GM23338 (cell line): ENCODE measurements at regions not wholly inside any gene's neighbourhood (a gene's known extent, or its start where the extent isn't known, plus 50 kb on each side); places are given as distances from the start of the nearest gene placed in this dataset.

Experiments used
- ATAC-seq: fragments of 200-7000 bp; cut with Tn5 transposase; 3 replicates; pipeline ENCODE4 v1.9.1; 2020
- DNase-seq: peaks from one replicate; pipeline ENCODE4 v3.0.0-alpha.2; 2015; ENCODE audit warnings: low spot score
- H2AFZ ChIP-seq: fragments of 200-600 bp; sonication (generic); 2 replicates; pipeline ENCODE4 v1.8.0; 2016; ENCODE audit warnings: antibody characterized with exemption, mild to moderate bottlenecking, moderate library complexity
- H3F3A ChIP-seq: fragments of 200-600 bp; sonication (generic); replicated peaks from 2 replicates; pipeline ENCODE4 v1.8.0; 2017; ENCODE audit warnings: antibody characterized with exemption, mixed run types, low read depth
- H3K27ac ChIP-seq: fragments of 200-600 bp; sonication (generic); 2 replicates; pipeline ENCODE4 v1.6.1; 2016; ENCODE audit warnings: low read depth
- H3K27me3 ChIP-seq: fragments of 200-600 bp; sonication (generic); 2 replicates; pipeline ENCODE4 v1.8.0; 2016; ENCODE audit warnings: mild to moderate bottlenecking, mixed run types, moderate library complexity; ENCODE audit not compliant: insufficient read depth
- H3K36me3 ChIP-seq: fragments of 200-600 bp; sonication (generic); 2 replicates; pipeline ENCODE4 v1.8.0; 2016; ENCODE audit warnings: mild to moderate bottlenecking; ENCODE audit not compliant: insufficient read depth
- H3K4me1 ChIP-seq: fragments of 200-600 bp; sonication (generic); 2 replicates; pipeline ENCODE4 v1.8.0; 2016; ENCODE audit warnings: mild to moderate bottlenecking, moderate library complexity; ENCODE audit not compliant: insufficient read depth
- H3K4me2 ChIP-seq: fragments of 200-600 bp; sonication (generic); 2 replicates; pipeline ENCODE4 v1.7.1; 2017; ENCODE audit warnings: mixed run types
- H3K4me3 ChIP-seq: fragments of 200-600 bp; sonication (generic); 2 replicates; pipeline ENCODE4 v1.6.1; 2016; ENCODE audit warnings: mixed run types
- H3K79me2 ChIP-seq: fragments of 200-600 bp; sonication (generic); replicated peaks from 2 replicates; pipeline ENCODE4 v1.8.0; 2017; ENCODE audit warnings: mild to moderate bottlenecking; ENCODE audit not compliant: insufficient read depth
- H3K9me2 ChIP-seq: fragments of 200-600 bp; sonication (generic); 2 replicates; pipeline ENCODE4 v1.8.0; 2017; ENCODE audit not compliant: insufficient read depth
- H4K20me1 ChIP-seq: fragments of 200-600 bp; sonication (generic); replicated peaks from 2 replicates; pipeline ENCODE4 v1.8.0; 2017; ENCODE audit warnings: mild to moderate bottlenecking; ENCODE audit not compliant: insufficient read depth
- H3K27ac Mint-ChIP-seq: 2 replicates; pipeline ENCODE4 v1.8.0; 2020; ENCODE audit warnings: inconsistent platforms, mild to moderate bottlenecking, moderate library complexity, mixed read lengths
- H3K27me3 Mint-ChIP-seq: 3 replicates; pipeline ENCODE4 v1.8.0; 2022; ENCODE audit warnings: low read depth, mild to moderate bottlenecking, moderate library complexity, mixed read lengths, inconsistent platforms; ENCODE audit not compliant: insufficient read depth, poor library complexity
- H3K36me3 Mint-ChIP-seq: 3 replicates; pipeline ENCODE4 v1.8.0; 2021; ENCODE audit warnings: low read depth, mild to moderate bottlenecking, inconsistent platforms, moderate library complexity, mixed read lengths
- H3K4me1 Mint-ChIP-seq: 3 replicates; pipeline ENCODE4 v1.8.0; 2020; ENCODE audit warnings: mild to moderate bottlenecking, inconsistent platforms, mixed read lengths
- H3K4me3 Mint-ChIP-seq: 3 replicates; pipeline ENCODE4 v1.8.0; 2021; ENCODE audit warnings: moderate library complexity, mild to moderate bottlenecking, inconsistent platforms, mixed read lengths
- H3K9me3 Mint-ChIP-seq: 3 replicates; pipeline ENCODE4 v1.8.0; 2020; ENCODE audit warnings: moderate library complexity, mild to moderate bottlenecking, inconsistent platforms, mixed read lengths
- CREB1 ChIP-seq: fragments of 250-450 bp; sonication (Bioruptor Pico); IDR thresholded peaks from 2 replicates; pipeline ENCODE4 v1.5.0; 2020; ENCODE audit warnings: low read depth, mild to moderate bottlenecking, moderate library complexity
- ETS1 ChIP-seq: IDR thresholded peaks from 2 replicates; pipeline ENCODE4 v1.6.1; 2016; ENCODE audit warnings: antibody characterized with exemption
- EZH2 ChIP-seq: fragments of 200-600 bp; sonication (generic); IDR thresholded peaks from one replicate; pipeline ENCODE4 v1.8.0; 2017; ENCODE audit warnings: antibody characterized with exemption, mild to moderate bottlenecking, low read depth; ENCODE audit not compliant: unreplicated experiment
- EZH2phosphoT487 ChIP-seq: fragments of 200-600 bp; sonication (generic); IDR thresholded peaks from one replicate; pipeline ENCODE4 v1.8.1; 2018; ENCODE audit warnings: antibody characterized with exemption; ENCODE audit not compliant: unreplicated experiment
- JUNB ChIP-seq: IDR thresholded peaks from one replicate; pipeline ENCODE4 v1.6.1; 2016; ENCODE audit warnings: antibody characterized with exemption; ENCODE audit not compliant: unreplicated experiment
- NANOG ChIP-seq: IDR thresholded peaks from 2 replicates; pipeline ENCODE4 v1.6.1; 2016; ENCODE audit warnings: antibody characterized with exemption, borderline replicate concordance
- POLR2AphosphoS5 ChIP-seq: IDR thresholded peaks from 2 replicates; pipeline ENCODE4 v1.6.1; 2016; ENCODE audit warnings: antibody characterized with exemption, low read depth
- STAT1 ChIP-seq: IDR thresholded peaks from one replicate; pipeline ENCODE4 v1.6.1; 2016; ENCODE audit warnings: antibody characterized with exemption; ENCODE audit not compliant: unreplicated experiment
- ZNF114 ChIP-seq: fragments of 250-450 bp; sonication (Bioruptor Pico); IDR thresholded peaks from 2 replicates; pipeline ENCODE4 v1.5.0; 2020; ENCODE audit warnings: mild to moderate bottlenecking, moderate library complexity
- ZNF331 ChIP-seq: fragments of 250-450 bp; sonication (Bioruptor Pico); IDR thresholded peaks from 2 replicates; pipeline ENCODE4 v1.5.0; 2020; ENCODE audit warnings: low read depth, mild to moderate bottlenecking, moderate library complexity
- ZNF462 ChIP-seq: fragments of 250-450 bp; sonication (Bioruptor Pico); IDR thresholded peaks from 2 replicates; pipeline ENCODE4 v1.5.0; 2020; ENCODE audit warnings: mild to moderate bottlenecking, moderate library complexity
- TF ChIP-seq, protein P1 (sequence below): IDR thresholded peaks from one replicate; pipeline ENCODE4 v1.6.1; 2018; ENCODE audit warnings: antibody characterized with exemption; ENCODE audit not compliant: unreplicated experiment
- TF ChIP-seq, protein P2 (sequence below), 2 experiments: fragments of 200-600 bp in 1 of 2; sonication (generic) in 1 of 2; conservative IDR thresholded peaks; 2 replicates each; pipeline versions ENCODE4 v1.5.1 to v1.6.1; 2016 to 2017; ENCODE audit warnings: antibody characterized with exemption in 2 of 2, low read depth in 2 of 2, mild to moderate bottlenecking in 2 of 2, moderate library complexity in 1 of 2

DNA sequence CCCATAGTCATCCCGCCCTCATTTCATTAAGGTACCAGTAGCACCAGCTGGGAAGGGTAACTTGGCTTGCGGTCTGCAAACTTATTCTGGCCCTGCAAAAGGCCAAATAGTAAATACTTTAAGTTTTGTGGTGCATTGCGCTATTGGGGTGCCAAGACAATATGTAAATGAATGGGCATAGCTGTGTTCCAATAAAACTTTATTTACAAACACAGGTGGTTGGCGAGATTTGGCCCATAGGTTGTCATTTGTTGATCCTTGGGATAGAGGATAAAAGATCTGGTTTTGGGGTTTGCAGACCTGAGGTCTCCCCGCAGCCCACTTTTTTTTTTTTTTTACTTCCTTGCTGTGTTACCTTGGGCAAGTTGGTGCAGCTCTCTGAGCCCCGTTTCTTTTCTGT is 127.4 kb downstream of the MIAT start:
- Mint-ChIP-seq H3K27me3 (no peaks in the 10 kb centered on the region), H3K9me3 (peaks cover 3% of the 10 kb centered on the region; the same call in 2 of the 3 replicates), H3K4me3 (no peak overlapping the region), H3K4me1 (peaks cover 21% of the 10 kb centered on the region), H3K27ac (no peak overlapping the region), H3K36me3 (peaks cover 8% of the 10 kb centered on the region)
- Histone ChIP-seq H3K4me2 (no peak overlapping the region), H3K36me3 (peaks cover under 1% of the 10 kb centered on the region; the same call in 1 of the 2 replicates), H2AFZ (no peak overlapping the region), H3F3A (peaks cover 9% of the 10 kb centered on the region; the same call in 1 of the 2 replicates), H3K79me2 (no peaks in the 10 kb centered on the region), H3K4me1 (peaks cover 16% of the 10 kb centered on the region; the same call in 1 of the 2 replicates), H3K27me3 (peaks cover 5% of the 10 kb centered on the region; the same call in 1 of the 2 replicates), H3K27ac (no peak overlapping the region), H4K20me1 (no peaks in the 10 kb centered on the region), H3K4me3 (no peak overlapping the region), H3K9me2 (no peaks in the 10 kb centered on the region)
- ATAC-seq (no peak), DNase-seq (no peak)
- TF ChIP-seq ZNF331 (no peak), ZNF114 (CRISPR knock-in tag) (no peak), EZH2phosphoT487 (no peak), EZH2 (no peak), NANOG (no peak), CREB1 (CRISPR knock-in tag) (no peak), ZNF462 (no peak), POLR2AphosphoS5 (no peak), JUNB (no peak), ETS1 (no peak), STAT1 (no peak)
- TF ChIP-seq, protein P1, sequence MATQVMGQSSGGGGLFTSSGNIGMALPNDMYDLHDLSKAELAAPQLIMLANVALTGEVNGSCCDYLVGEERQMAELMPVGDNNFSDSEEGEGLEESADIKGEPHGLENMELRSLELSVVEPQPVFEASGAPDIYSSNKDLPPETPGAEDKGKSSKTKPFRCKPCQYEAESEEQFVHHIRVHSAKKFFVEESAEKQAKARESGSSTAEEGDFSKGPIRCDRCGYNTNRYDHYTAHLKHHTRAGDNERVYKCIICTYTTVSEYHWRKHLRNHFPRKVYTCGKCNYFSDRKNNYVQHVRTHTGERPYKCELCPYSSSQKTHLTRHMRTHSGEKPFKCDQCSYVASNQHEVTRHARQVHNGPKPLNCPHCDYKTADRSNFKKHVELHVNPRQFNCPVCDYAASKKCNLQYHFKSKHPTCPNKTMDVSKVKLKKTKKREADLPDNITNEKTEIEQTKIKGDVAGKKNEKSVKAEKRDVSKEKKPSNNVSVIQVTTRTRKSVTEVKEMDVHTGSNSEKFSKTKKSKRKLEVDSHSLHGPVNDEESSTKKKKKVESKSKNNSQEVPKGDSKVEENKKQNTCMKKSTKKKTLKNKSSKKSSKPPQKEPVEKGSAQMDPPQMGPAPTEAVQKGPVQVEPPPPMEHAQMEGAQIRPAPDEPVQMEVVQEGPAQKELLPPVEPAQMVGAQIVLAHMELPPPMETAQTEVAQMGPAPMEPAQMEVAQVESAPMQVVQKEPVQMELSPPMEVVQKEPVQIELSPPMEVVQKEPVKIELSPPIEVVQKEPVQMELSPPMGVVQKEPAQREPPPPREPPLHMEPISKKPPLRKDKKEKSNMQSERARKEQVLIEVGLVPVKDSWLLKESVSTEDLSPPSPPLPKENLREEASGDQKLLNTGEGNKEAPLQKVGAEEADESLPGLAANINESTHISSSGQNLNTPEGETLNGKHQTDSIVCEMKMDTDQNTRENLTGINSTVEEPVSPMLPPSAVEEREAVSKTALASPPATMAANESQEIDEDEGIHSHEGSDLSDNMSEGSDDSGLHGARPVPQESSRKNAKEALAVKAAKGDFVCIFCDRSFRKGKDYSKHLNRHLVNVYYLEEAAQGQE, result no peak
- TF ChIP-seq, protein P2, sequence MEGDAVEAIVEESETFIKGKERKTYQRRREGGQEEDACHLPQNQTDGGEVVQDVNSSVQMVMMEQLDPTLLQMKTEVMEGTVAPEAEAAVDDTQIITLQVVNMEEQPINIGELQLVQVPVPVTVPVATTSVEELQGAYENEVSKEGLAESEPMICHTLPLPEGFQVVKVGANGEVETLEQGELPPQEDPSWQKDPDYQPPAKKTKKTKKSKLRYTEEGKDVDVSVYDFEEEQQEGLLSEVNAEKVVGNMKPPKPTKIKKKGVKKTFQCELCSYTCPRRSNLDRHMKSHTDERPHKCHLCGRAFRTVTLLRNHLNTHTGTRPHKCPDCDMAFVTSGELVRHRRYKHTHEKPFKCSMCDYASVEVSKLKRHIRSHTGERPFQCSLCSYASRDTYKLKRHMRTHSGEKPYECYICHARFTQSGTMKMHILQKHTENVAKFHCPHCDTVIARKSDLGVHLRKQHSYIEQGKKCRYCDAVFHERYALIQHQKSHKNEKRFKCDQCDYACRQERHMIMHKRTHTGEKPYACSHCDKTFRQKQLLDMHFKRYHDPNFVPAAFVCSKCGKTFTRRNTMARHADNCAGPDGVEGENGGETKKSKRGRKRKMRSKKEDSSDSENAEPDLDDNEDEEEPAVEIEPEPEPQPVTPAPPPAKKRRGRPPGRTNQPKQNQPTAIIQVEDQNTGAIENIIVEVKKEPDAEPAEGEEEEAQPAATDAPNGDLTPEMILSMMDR (conservative IDR thresholded peaks at IDR 0.05; ENCODE audit: low read depth in 2 of 2), result no peak
